ENCODE measurements at regions not wholly inside any gene's neighbourhood (a gene's known extent, or its start where the extent isn't known, plus 50 kb on each side); places are given as distances from the start of the nearest gene placed in this dataset.

- Mint-ChIP-seq H3K36me3 (ENCODE audit: insufficient read depth, unreplicated experiment) (no peaks in the 10 kb centered on the region), H3K9me3 (ENCODE audit: unreplicated experiment) (peaks cover 32% of the 10 kb centered on the region), H3K27me3 (ENCODE audit: insufficient read depth, unreplicated experiment) (no peaks in the 10 kb centered on the region), H3K4me1 (ENCODE audit: insufficient read depth, unreplicated experiment) (no peaks in the 10 kb centered on the region), H3K4me3 (ENCODE audit: unreplicated experiment) (no peak overlapping the region), H3K27ac (ENCODE audit: low read depth, unreplicated experiment) (no peak overlapping the region)
- CTCF ChIA-PET = no interaction called here
- DNase-seq (ENCODE audit: unreplicated experiment) = no peak
- no peak for TF ChIP-seq CTCF (IDR thresholded peaks at IDR 0.05; ENCODE audit: unreplicated experiment)
- POLR2A ChIA-PET = no interaction called here
- intact Hi-C loops (cut with micrococcal nuclease) = no loop called here
- no TSS peak for BruUV-seq (replicated peaks)
These were observed 95.2 kb upstream of the ZNF716 start for GRCh38 chr7:57354679-57355338.

GRCh38 chr7:57361406-57361805 lies 88.6 kb upstream of the ZNF716 start:
- CTCF ChIA-PET = no interaction called here
- intact Hi-C loops (cut with micrococcal nuclease) = no loop called here
- no peak for DNase-seq (ENCODE audit: unreplicated experiment)
- BruUV-seq (replicated peaks) = no TSS peak
- TF ChIP-seq CTCF (IDR thresholded peaks at IDR 0.05; ENCODE audit: unreplicated experiment) = no peak
- Mint-ChIP-seq H3K4me3 (ENCODE audit: unreplicated experiment) (no peak overlapping the region), H3K4me1 (ENCODE audit: insufficient read depth, unreplicated experiment) (no peaks in the 10 kb centered on the region), H3K9me3 (ENCODE audit: unreplicated experiment) (peaks cover 54% of the 10 kb centered on the region), H3K27me3 (ENCODE audit: insufficient read depth, unreplicated experiment) (no peaks in the 10 kb centered on the region), H3K36me3 (ENCODE audit: insufficient read depth, unreplicated experiment) (peaks cover 6% of the 10 kb centered on the region), H3K27ac (ENCODE audit: low read depth, unreplicated experiment) (no peak overlapping the region)
- POLR2A ChIA-PET = no interaction called here

GRCh38 chr7:57362868-57363267 lies 87.1 kb upstream of the ZNF716 start:
- intact Hi-C loops (cut with micrococcal nuclease) = no loop called here
- no TSS peak for BruUV-seq (replicated peaks)
- Mint-ChIP-seq H3K36me3 (ENCODE audit: insufficient read depth, unreplicated experiment) (peaks cover 6% of the 10 kb centered on the region), H3K9me3 (ENCODE audit: unreplicated experiment) (peaks cover 55% of the 10 kb centered on the region), H3K27me3 (ENCODE audit: insufficient read depth, unreplicated experiment) (no peaks in the 10 kb centered on the region), H3K4me1 (ENCODE audit: insufficient read depth, unreplicated experiment) (no peaks in the 10 kb centered on the region), H3K4me3 (ENCODE audit: unreplicated experiment) (no peak overlapping the region), H3K27ac (ENCODE audit: low read depth, unreplicated experiment) (no peak overlapping the region)
- no peak for TF ChIP-seq CTCF (IDR thresholded peaks at IDR 0.05; ENCODE audit: unreplicated experiment)
- POLR2A ChIA-PET = no interaction called here
- CTCF ChIA-PET = interaction anchor here (0.6 kb wide), 1 partner anchor 194 kb away, joined by 3 read pairs; no protein-coding TSS in a partner anchor
- DNase-seq (ENCODE audit: unreplicated experiment) = no peak

- Mint-ChIP-seq H3K4me1 (ENCODE audit: insufficient read depth, unreplicated experiment) (no peaks in the 10 kb centered on the region), H3K27me3 (ENCODE audit: insufficient read depth, unreplicated experiment) (no peaks in the 10 kb centered on the region), H3K9me3 (ENCODE audit: unreplicated experiment) (peaks cover 59% of the 10 kb centered on the region), H3K36me3 (ENCODE audit: insufficient read depth, unreplicated experiment) (peaks cover 6% of the 10 kb centered on the region), H3K27ac (ENCODE audit: low read depth, unreplicated experiment) (no peak overlapping the region), H3K4me3 (ENCODE audit: unreplicated experiment) (no peak overlapping the region)
- CTCF ChIA-PET = interaction anchor here (0.6 kb wide), 1 partner anchor 194 kb away, joined by 3 read pairs; no protein-coding TSS in a partner anchor
- BruUV-seq (replicated peaks) = no TSS peak
- no peak for TF ChIP-seq CTCF (IDR thresholded peaks at IDR 0.05; ENCODE audit: unreplicated experiment)
- intact Hi-C loops (cut with micrococcal nuclease) = no loop called here
- POLR2A ChIA-PET = no interaction called here
- DNase-seq (ENCODE audit: unreplicated experiment) = no peak
These were observed 86.7 kb upstream of the ZNF716 start for GRCh38 chr7:57363321-57363720.
